Left hindlimb (tissue), 1 donor: ENCODE measurements at regions not wholly inside any gene's neighbourhood (a gene's known extent, or its start where the extent isn't known, plus 50 kb on each side); places are given as distances from the start of the nearest gene placed in this dataset.

Experiments used
- DNase-seq: peaks from one replicate; pipeline ENCODE4 v3.0.0-alpha.2; 2018

GRCh38 chr1:115577513-115577912 lies 64.3 kb upstream of the VANGL1 start:
- DNase-seq: no peak

- DNase-seq: no peak
Observed at GRCh38 chr1:115575661-115576060, 66.1 kb upstream of the VANGL1 start.

- DNase-seq: no peak
Observed at GRCh38 chr1:115572710-115573109, 69.1 kb upstream of the VANGL1 start.

- DNase-seq: no peak
Observed at GRCh38 chr1:115567431-115567830, 74.3 kb upstream of the VANGL1 start.

- no peak for DNase-seq
Observed at GRCh38 chr1:115565791-115566190, 76.0 kb upstream of the VANGL1 start.

- DNase-seq: no peak
Observed at GRCh38 chr1:115565353-115565752, 76.4 kb upstream of the VANGL1 start.

GRCh38 chr1:115564201-115564600 lies 77.6 kb upstream of the VANGL1 start:
- no peak for DNase-seq

- no peak for DNase-seq
Observed at GRCh38 chr1:115560027-115560426, 81.7 kb upstream of the VANGL1 start.

GRCh38 chr1:115558275-115558674 lies 83.5 kb upstream of the VANGL1 start:
- no peak for DNase-seq

GRCh38 chr1:115557715-115558114 lies 84.1 kb upstream of the VANGL1 start:
- no peak for DNase-seq

- no peak for DNase-seq
Observed at GRCh38 chr1:115556236-115556635, 85.5 kb upstream of the VANGL1 start.

GRCh38 chr1:115555446-115555845 lies 86.3 kb upstream of the VANGL1 start:
- DNase-seq: no peak

- no peak for DNase-seq
Observed at GRCh38 chr1:115547696-115548095, 94.1 kb upstream of the VANGL1 start.

- no peak for DNase-seq
Observed at GRCh38 chr1:115546846-115547245, 94.9 kb upstream of the VANGL1 start.

GRCh38 chr1:115545791-115546733 lies 95.7 kb upstream of the VANGL1 start:
- peak; percentile 73 for DNase-seq

GRCh38 chr1:115545096-115545720 lies 96.6 kb upstream of the VANGL1 start:
- no peak for DNase-seq

- no peak for DNase-seq
Observed at GRCh38 chr1:115544131-115544530, 97.6 kb upstream of the VANGL1 start.

GRCh38 chr1:115543247-115543646 lies 98.5 kb upstream of the VANGL1 start:
- no peak for DNase-seq

- no peak for DNase-seq
Observed at GRCh38 chr1:115539736-115540135, 102.0 kb upstream of the VANGL1 start.

GRCh38 chr1:115539061-115539460 lies 102.7 kb upstream of the VANGL1 start:
- DNase-seq: peak; percentile 36

- DNase-seq: no peak
Observed at GRCh38 chr1:115538579-115538978, 103.2 kb upstream of the VANGL1 start.

- no peak for DNase-seq
Observed at GRCh38 chr1:115537415-115537814, 104.4 kb upstream of the VANGL1 start.

- DNase-seq: no peak
Observed at GRCh38 chr1:115536279-115536816, 105.4 kb upstream of the VANGL1 start.

GRCh38 chr1:115534106-115534505 lies 107.7 kb upstream of the VANGL1 start:
- DNase-seq: no peak
